HFF-Myc (cell line): ENCODE measurements at regions not wholly inside any gene's neighbourhood (a gene's known extent, or its start where the extent isn't known, plus 50 kb on each side); places are given as distances from the start of the nearest gene placed in this dataset.

ENCODE experiments used
- DNase-seq: peaks from one replicate; pipeline ENCODE4 v3.0.0-alpha.2; 2011; ENCODE audit warnings: low read depth; ENCODE audit errors: extremely low read depth
- H3K4me3 ChIP-seq: replicated peaks from 2 replicates; pipeline ENCODE4 v1.5.1; 2011; ENCODE audit warnings: low read depth, mild to moderate bottlenecking, control low read depth, low read length
- CTCF ChIP-seq: IDR thresholded peaks from 2 replicates; pipeline ENCODE4 v1.5.1; 2012; ENCODE audit warnings: mild to moderate bottlenecking, low read depth, low read length, control low read depth; ENCODE audit errors: missing control alignments

- no peak for TF ChIP-seq CTCF
These were observed 183.1 kb downstream of the INO80D start for GRCh38 chr2:205902900-205903237.

GRCh38 chr2:205902041-205902899 lies 183.7 kb downstream of the INO80D start:
- TF ChIP-seq CTCF, result no peak
- DNase-seq, result no peak

More at GRCh38 chr2:205902900-205903237, 183.1 kb downstream of the INO80D start:
- DNase-seq, result no peak
- no peak overlapping the region for H3K4me3 ChIP-seq

GRCh38 chr2:205901491-205901890 lies 184.5 kb downstream of the INO80D start:
- no peak overlapping the region for H3K4me3 ChIP-seq
- no peak for DNase-seq
- no peak for TF ChIP-seq CTCF

More at GRCh38 chr2:205902041-205902899, 183.7 kb downstream of the INO80D start:
- H3K4me3 ChIP-seq, result no peak overlapping the region

GRCh38 chr2:205898744-205899143 lies 187.2 kb downstream of the INO80D start:
- DNase-seq, result no peak
- no peak for TF ChIP-seq CTCF
- no peak overlapping the region for H3K4me3 ChIP-seq

- no peak overlapping the region for H3K4me3 ChIP-seq
- no peak for TF ChIP-seq CTCF
- DNase-seq, result no peak
These were observed 189.9 kb downstream of the INO80D start for GRCh38 chr2:205895981-205896655.

- H3K4me3 ChIP-seq, result no peak overlapping the region
- no peak for DNase-seq
- no peak for TF ChIP-seq CTCF
These were observed 193.2 kb downstream of the INO80D start for GRCh38 chr2:205892665-205893259.
